Limb (tissue), 2 donors: ENCODE measurements at regions not wholly inside any gene's neighbourhood (a gene's known extent, or its start where the extent isn't known, plus 50 kb on each side); places are given as distances from the start of the nearest gene placed in this dataset.
"Not testable (repeated sequence)": the region's sequence is repeated elsewhere in the genome, so short reads cannot be mapped to it uniquely, and the experiment has no call there.

Experiments
- DNase-seq, 2 donors: peaks; one replicate each; pipeline ENCODE4 v3.0.0-alpha.2; 2016; ENCODE audit errors: extremely low spot score in 2 of 2

DNA sequence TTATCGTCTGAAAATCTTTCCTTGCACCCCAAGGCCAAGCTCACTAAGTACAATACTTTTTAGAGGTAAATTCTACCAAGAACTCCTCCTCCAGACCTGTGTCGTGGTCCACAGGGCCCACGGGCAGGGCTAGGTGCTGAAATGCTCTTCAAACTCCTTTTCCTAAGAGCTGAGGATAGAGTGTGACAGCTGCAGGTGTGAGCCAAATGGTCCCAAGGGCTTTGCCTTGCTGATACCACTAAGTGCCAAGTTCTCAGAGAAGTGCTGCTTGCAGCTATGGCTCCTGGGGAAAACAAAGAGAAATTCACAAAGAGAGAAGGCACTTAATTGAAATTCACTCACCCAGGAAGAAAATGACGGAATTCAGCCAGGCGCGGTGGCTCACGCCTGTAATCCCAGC lies 868.9 kb upstream of the AUTS2 start:
- no peak for DNase-seq

DNA sequence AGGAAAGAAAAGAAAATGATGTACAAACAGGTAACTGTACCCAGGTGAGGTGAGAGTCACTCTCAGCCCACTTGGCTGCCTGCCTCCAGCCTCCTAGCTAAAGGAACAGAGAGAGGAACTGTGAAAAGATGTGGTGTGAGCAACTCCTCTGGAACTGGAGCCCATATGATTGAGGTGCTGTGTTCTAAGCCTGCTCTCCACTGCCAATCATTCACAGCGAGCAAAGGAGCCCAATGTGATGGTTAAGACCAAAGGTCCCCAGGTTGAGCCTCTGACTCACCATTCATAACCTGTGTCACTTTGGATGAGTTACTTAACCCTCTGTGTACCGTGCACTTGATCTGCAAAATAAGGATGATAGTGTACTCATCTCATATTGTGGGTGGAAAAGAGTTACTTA lies 868.1 kb upstream of the AUTS2 start:
- DNase-seq, result no peak

GRCh38 chr7:68730964-68731363 lies 867.3 kb upstream of the AUTS2 start:
- no peak for DNase-seq

GRCh38 chr7:68733219-68734153 lies 864.8 kb upstream of the AUTS2 start:
- DNase-seq, result peak in 1 of 2 donors; percentile 3

GRCh38 chr7:68734431-68734830 lies 863.8 kb upstream of the AUTS2 start:
- DNase-seq, result no peak

GRCh38 chr7:68739306-68739705 lies 859.0 kb upstream of the AUTS2 start:
- DNase-seq, result no peak

- DNase-seq, result no peak
Measured at GRCh38 chr7:68744036-68744435, 854.2 kb upstream of the AUTS2 start.

DNA sequence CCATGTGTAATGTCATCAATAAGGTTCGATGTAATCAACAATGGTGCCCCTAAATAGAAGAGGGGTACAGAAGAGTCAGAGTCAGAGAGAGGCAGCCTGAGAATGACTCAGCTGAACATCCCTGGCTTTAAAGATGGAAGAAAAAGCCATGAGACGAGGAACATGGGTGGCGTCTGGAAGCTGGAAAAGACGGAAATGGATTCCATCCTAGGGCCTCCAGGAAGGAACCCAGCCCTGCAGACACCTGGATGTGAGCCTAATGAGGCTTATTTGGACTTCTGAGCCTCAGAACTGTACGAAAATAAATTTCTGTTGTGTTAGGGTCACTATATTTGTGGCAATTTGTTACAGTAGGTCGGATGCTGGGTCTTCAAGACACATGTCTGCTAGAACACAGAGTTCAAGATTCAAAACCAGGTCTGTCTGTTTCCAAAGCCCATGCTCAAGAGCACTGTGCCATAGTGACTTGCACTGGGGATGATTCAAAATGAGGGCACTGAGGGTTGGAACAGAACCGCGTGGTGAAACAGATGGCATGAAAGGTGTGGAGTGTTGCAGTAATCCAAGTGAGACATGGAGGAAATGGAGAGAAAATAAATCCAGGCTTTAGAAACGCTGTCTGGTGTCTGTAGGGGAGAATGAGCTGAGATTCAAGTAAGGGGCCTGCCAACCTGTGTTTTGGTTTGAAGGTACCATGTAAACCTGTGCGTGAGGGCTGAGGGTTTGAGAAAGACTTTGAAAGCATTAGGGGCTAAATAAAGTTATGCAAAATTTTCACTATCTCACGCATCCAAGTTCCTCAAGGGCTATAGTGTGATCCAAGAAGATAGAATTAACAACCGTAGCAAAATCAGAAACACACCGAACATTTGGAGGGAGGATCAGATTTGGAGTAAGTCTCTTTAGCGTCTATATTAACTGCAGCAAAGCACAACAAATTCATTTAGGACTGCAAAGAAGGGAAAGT lies 849.1 kb upstream of the AUTS2 start:
- DNase-seq, result no peak

DNA sequence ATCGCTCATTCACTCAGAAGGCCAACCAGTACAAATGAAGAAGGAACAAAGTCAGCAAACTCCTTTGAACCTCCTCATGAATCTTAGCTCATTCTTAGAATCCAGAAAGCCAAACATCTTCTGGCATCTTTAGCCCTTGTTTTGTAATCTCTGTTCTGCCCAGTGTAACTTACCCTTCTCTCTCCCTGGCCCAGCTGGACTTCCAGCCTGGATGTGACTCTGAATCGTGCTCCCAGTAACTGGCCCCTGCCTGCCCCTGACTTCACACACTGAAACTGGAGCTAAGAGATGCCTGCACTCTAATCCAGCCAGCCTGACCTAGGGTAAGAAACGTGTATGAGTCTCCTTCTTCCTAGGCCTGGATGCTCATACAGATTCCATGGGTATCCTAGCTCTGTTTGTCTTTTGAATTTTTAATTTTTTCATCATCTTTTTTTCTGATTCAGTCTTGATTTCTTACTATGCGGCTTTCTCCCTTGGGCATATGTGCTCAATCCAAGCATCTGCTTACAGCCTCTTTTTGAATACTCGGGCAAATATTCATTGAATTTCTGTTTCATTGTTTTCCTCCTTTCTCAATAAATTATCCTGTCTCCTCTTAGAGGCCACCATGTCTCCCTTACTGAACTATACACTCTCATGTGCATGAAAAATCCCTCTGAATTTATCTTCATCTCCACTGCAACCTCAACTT lies 845.6 kb upstream of the AUTS2 start:
- no peak for DNase-seq

DNA sequence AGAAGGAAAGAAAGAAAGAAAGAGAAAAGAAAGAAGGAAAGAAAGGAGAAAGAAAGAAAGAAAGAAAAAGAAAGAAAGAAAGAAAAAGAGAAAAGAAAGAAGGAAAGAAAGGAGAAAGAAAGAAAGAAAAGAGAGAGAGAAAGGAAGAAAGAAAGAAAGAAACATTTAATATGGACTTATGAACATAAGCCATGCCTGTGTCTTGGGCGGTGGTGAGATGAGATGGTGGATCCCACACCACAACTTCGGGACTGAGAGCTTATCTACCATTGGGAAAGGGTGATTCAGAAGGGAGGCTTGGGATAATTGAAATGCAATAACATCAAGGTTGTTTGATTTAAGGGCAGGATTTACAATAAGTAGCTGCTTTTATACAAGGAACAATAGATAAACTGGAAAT lies 843.9 kb upstream of the AUTS2 start:
- no peak for DNase-seq

DNA sequence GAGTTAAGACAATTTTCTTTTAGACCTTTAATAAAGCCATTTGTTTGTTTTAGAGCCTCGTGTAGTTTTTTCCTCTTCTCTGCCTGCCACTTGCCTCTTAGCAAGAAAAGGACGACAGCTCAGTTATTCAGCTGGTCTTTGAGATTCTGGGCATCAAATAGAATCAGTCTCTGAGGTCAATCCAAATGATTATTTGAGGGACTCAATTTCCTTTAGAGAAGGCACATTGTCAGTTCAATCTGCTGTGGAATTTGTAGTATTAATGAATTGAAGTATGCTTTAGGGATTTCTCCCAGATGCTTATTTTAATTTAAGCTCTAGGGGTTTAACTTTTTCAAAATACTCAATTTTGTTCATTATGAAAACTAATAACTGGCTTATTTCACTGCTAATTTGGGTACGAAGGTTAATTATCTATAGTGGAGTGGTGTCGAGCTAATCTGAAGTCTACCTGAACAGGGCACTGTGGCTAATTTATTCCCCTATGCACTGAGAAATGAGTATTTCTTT lies 841.2 kb upstream of the AUTS2 start:
- no peak for DNase-seq

GRCh38 chr7:68760556-68760955 lies 837.7 kb upstream of the AUTS2 start:
- DNase-seq, result no peak

- no peak for DNase-seq
Measured at GRCh38 chr7:68767462-68767861, 830.8 kb upstream of the AUTS2 start.

- DNase-seq, result peak in 1 of 2 donors; percentile 57
Measured at GRCh38 chr7:68770649-68771048, 827.6 kb upstream of the AUTS2 start.

- DNase-seq, result no peak
Measured at GRCh38 chr7:68776326-68776725, 821.9 kb upstream of the AUTS2 start.

GRCh38 chr7:68783684-68784083 lies 814.6 kb upstream of the AUTS2 start:
- DNase-seq, result no peak

- no peak for DNase-seq
Measured at GRCh38 chr7:68785036-68785435, 813.2 kb upstream of the AUTS2 start.

DNA sequence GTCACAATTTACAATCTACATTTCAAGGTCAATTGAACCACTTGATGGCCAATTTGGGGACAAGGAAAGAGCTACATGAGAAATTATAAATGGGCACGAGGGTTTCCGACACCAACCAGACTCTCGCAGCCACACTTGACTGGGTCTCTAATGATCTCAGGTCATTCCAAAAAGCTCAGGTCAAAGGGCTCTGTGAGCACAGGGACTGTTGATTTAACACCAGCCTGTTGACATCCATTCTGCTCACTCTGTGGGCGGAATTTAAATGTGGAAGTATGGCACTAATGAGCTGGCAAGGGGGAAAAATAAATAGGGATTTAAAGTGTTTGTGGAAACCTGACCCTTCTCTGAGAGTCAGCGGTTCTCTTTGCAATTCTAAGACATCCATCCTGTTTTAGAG lies 810.7 kb upstream of the AUTS2 start:
- no peak for DNase-seq

- DNase-seq, result not testable (repeated sequence)
Measured at GRCh38 chr7:68788529-68788928, 809.7 kb upstream of the AUTS2 start.

DNA sequence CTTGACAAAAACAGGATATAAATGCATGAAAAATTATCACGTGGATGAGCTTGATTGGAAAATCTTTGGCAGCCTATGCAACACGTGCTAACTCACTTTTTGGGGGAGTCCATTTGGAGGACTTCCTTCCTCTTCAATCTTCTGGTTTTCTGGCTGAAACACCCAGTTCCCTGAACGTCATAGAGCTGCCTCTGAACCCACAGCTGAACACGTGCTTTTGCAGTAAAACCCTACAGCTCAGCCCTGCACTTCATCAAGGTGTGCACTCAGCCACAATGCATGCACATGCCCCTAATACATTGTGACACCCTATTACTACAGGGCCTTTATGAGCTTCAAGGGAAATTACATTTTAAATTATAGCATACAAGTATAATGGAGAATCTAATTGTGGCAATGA lies 808.7 kb upstream of the AUTS2 start:
- no peak for DNase-seq

- no peak for DNase-seq
Measured at GRCh38 chr7:68792351-68792750, 805.9 kb upstream of the AUTS2 start.
